Stimulated activated memory B cell treated with anti-CD40 and anti-IgM and Interleukin-4, amounts not matched to agents 10 μg/mL and 1 μg/mL and 100 μg/mL, for 72 hours (primary cell): ENCODE measurements at regions not wholly inside any gene's neighbourhood (a gene's known extent, or its start where the extent isn't known, plus 50 kb on each side); places are given as distances from the start of the nearest gene placed in this dataset.

Experiments
- ATAC-seq: fragments of 150-1000 bp; cut with Tn5 transposase; 2 replicates; pipeline ENCODE4 v1.10.0; 2021
- H3K27ac Mint-ChIP-seq: one replicate; pipeline ENCODE4 v1.8.0; 2022; ENCODE audit warnings: mild to moderate bottlenecking, mixed read lengths
- H3K27me3 Mint-ChIP-seq: one replicate; pipeline ENCODE4 v1.8.0; 2022; ENCODE audit warnings: mixed read lengths
- H3K36me3 Mint-ChIP-seq: one replicate; pipeline ENCODE4 v1.8.0; 2022; ENCODE audit warnings: mixed read lengths
- H3K4me1 Mint-ChIP-seq: one replicate; pipeline ENCODE4 v1.8.0; 2022; ENCODE audit warnings: mixed read lengths
- H3K4me3 Mint-ChIP-seq: one replicate; pipeline ENCODE4 v1.8.0; 2022; ENCODE audit warnings: mild to moderate bottlenecking, moderate library complexity, mixed read lengths
- H3K9me3 Mint-ChIP-seq: one replicate; pipeline ENCODE4 v1.8.0; 2022; ENCODE audit warnings: mixed read lengths

DNA sequence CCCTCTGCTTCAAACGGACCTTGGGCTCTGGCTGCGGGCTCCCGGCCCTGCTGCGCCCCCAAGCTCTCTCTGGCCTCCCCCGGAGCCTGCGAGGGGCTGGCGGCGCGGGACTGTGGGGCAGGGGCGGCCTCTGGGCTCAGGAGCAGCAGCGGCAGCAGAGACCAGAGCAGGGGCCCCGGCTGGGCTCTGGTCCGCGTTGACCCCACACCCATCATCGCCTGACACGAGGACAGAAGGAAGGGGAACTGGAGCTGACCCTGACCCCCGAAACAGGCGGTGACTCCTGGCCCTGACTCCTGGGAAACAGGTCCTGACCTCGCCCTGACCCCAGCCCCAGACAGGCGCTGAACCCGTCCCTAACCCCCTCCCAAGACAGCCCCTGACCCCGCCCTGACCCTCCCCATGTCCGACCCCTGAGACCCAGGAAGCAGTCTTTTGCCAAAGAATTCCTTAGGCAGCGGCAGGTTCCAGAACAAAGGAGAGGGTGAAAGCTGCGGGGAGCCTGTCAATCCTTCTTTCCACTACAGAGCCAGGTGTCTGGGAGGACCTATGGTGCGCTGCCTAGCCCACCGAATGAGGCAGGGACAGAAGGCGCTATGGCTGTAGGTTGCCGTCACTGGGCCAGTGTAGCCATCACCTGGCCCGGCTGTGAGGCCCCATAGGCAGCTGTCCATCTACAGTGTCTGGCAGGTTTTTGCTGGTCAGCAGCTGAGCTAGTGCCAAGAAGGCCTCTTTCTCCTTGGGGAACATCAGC, 74.7 kb upstream of the SPTLC1 start:
- peak; percentile 25 for ATAC-seq
- H3K27ac Mint-ChIP-seq = no peak overlapping the region
- H3K27me3 Mint-ChIP-seq = peaks cover 48% of the 10 kb centered on the region
- H3K9me3 Mint-ChIP-seq = no peaks in the 10 kb centered on the region
- H3K4me3 Mint-ChIP-seq = no peak overlapping the region
- H3K36me3 Mint-ChIP-seq = no peaks in the 10 kb centered on the region
- H3K4me1 Mint-ChIP-seq = peaks cover 11% of the 10 kb centered on the region

DNA sequence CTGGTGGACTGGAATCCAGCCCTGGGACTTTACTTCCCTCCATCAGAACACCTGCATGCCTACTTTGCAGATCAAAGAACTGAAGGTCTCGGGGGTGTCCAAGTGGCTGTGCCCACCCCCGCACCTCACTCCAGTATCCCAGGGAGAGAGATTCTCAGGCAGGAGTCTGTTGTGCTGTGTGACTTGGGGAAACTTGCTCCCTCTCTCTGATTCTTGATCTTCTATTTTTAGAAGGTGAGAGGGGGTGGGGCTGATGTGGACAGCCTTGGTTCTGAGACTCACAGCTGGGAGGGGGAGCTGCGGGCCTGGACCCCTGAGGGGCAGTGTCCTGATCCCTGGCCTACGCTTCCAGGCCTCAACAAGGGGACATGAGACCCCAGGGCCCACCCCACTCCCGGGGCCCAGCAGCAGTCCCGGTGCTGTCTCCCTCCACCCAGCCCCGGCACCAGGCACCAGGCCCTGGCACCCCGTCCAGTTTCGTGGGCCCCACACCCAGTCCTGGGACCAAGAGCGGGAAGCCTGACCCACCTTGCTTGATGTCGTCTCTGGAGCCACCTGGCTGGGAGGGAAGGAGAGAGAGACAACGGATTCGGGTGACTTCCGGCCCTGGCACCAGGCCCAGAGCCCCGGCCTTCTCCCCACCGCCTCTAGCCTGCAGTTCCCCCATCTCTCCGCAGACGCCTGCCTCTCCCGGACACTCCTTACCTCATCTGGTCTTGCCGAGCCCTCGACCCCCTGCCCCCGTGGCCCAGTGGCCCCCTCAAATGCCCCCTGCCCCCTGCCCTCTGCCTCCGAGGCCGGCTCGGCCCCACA, 74.0 kb upstream of the SPTLC1 start:
- Mint-ChIP-seq H3K9me3 (peaks cover 4% of the 10 kb centered on the region), H3K27ac (no peak overlapping the region), H3K4me3 (no peak overlapping the region), H3K36me3 (no peaks in the 10 kb centered on the region), H3K27me3 (peaks cover 54% of the 10 kb centered on the region), H3K4me1 (peaks cover 11% of the 10 kb centered on the region)
- ATAC-seq = peak; percentile 14

DNA sequence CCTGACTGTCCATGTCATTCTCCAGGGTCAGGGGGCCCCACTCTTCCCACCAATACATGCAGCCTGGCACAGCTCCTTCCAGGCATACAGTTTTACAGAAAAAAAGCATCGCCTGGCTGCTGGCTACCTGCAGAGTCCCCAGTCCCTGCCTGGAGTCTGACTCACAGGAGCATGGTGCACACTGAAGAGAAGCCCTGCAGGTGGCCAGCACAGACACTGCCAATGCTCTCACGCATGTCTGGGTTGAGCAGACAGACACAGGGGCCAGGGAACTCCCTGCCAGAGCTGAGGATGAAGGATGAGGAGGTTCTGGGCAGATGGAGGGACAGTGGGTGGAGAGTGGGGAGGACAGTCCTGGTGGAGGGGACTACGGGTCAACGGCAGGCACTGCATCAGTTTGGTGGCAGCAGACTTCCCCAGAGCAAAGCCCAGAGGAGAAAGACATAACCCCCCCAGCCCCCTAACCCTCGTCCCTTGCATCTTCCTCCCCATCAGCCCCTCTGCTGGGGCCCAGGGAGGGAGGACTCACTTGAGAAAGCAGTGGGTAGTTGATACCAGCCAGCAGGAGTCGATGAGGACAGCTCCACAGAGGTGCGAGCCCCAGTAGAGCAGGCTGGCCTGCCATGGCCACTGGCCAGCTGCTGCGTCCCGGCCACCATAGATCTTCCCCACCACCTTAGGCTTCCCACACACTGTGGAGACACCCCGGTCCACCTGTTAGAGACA, 72.9 kb upstream of the SPTLC1 start:
- Mint-ChIP-seq H3K9me3 (peaks cover 9% of the 10 kb centered on the region), H3K4me1 (peaks cover 11% of the 10 kb centered on the region), H3K27ac (peak overlapping the region; percentile 2), H3K4me3 (no peak overlapping the region), H3K36me3 (no peaks in the 10 kb centered on the region), H3K27me3 (peaks cover 53% of the 10 kb centered on the region)
- ATAC-seq = peak; percentile 50

DNA sequence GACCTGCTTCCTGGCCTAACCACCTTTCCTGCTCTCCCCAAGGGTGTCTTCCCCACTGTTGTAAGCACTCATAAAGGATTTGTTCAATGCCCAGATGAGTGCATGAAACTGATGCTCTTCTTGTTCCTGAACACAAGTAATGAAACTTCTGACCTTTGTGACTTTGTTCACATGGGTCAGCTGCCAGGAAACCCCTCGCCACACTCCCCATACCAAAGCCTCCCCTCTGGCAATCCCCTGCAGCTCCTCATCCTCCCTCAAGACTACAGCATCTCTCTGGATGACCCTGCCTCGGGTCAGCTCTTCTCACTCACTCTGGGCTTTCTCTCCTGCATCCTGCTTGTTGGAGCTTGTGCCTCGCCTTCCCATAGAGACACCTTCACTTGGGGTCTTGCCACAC, 72.2 kb upstream of the SPTLC1 start:
- Mint-ChIP-seq H3K4me3 (no peak overlapping the region), H3K36me3 (no peaks in the 10 kb centered on the region), H3K9me3 (peaks cover 9% of the 10 kb centered on the region), H3K4me1 (peaks cover 11% of the 10 kb centered on the region), H3K27ac (peak overlapping the region; percentile 2), H3K27me3 (peaks cover 45% of the 10 kb centered on the region)
- peak; percentile 59 for ATAC-seq

DNA sequence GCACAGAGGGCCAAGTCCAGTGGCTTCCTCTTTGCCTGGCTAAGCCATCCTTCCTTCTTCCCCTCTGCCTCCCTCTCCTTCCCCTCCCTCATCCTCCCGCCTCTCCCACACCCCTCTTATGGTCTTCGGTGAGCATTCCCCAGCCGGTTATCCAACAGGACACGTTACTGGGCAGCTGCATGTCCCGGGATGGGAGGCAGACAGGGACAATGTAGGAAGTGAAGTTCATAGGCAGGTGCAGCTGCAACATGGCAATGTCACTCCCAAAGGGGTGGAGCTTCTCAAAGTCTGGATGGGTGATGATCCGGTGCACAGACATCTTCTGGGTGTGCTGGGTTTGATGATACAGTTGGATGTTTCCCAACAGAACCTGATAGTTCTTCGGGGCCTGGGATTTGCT, 71.4 kb upstream of the SPTLC1 start:
- no peaks in the 10 kb centered on the region for H3K36me3 Mint-ChIP-seq
- H3K4me3 Mint-ChIP-seq = no peak overlapping the region
- peaks cover 40% of the 10 kb centered on the region for H3K27me3 Mint-ChIP-seq
- ATAC-seq = no peak
- H3K27ac Mint-ChIP-seq = no peak overlapping the region
- peaks cover 11% of the 10 kb centered on the region for H3K4me1 Mint-ChIP-seq
- peaks cover 12% of the 10 kb centered on the region for H3K9me3 Mint-ChIP-seq

DNA sequence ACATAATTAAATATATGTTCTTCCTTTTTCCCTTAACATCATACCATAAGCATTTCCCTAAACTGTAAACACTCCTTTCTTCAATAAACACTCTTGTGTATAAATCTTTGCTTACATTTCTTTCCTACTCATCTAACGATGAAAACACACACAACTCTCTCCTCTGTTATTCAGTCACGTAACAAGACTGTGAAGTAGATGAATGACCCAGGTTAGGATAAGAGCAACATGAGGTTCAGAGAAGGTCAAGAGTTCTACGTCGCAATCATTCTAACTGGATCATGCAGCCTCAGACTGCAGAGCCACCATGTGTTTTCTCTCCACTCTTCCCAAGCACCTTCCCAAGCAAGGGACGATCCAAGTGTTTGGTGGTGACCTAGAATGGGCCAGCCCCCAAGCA, 70.5 kb upstream of the SPTLC1 start:
- Mint-ChIP-seq H3K36me3 (no peaks in the 10 kb centered on the region), H3K4me1 (peaks cover 17% of the 10 kb centered on the region), H3K27me3 (peaks cover 39% of the 10 kb centered on the region), H3K27ac (no peak overlapping the region), H3K4me3 (no peak overlapping the region), H3K9me3 (peaks cover 12% of the 10 kb centered on the region)
- ATAC-seq = no peak

DNA sequence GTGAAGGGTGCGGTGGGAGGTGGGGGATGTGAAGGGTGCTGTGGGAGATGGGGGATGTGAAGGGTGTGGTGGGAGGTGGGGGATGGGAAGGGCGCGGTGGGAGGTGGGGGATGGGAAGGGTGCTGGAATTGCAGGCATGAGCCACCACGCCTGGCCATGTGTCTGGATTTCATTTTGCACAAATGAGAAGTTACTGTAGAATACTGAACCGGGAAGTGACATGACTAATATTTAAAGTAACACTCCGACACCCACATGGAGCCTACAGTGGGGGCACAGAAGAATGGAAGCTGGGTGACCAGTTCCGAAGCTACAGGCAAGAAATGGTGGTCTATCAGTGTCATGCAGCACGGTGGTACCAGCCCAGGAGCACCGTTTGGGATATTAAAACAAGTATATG, 69.9 kb upstream of the SPTLC1 start:
- H3K9me3 Mint-ChIP-seq = peaks cover 12% of the 10 kb centered on the region

DNA sequence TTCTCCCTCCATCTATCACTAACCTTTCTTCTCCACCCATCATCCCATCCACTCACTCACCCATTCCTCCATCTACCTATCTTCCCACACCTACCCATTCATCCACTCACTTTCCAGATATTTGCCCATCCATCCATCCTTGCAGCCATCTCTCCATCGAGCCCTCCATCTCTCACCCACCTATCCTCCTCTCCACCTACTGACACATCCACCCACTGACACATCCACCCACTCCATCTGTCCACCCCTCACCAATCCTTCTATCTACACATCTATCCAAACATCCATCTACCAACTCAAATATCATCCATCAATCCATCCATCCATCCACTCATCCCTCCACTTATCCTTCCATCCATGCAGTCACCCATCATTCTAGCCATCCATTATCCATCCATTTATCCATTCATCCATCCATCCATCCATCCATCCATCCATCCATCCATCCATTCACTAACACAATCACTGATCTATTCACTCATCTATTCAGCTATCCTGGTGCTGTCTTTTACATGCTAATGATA, 68.9 kb upstream of the SPTLC1 start:
- ATAC-seq = no peak

More for the DNA sequence above, 69.9 kb upstream of the SPTLC1 start:
- Mint-ChIP-seq H3K4me1 (peaks cover 21% of the 10 kb centered on the region), H3K36me3 (no peaks in the 10 kb centered on the region), H3K4me3 (no peak overlapping the region), H3K27me3 (peaks cover 40% of the 10 kb centered on the region), H3K27ac (no peak overlapping the region)
- no peak for ATAC-seq

DNA sequence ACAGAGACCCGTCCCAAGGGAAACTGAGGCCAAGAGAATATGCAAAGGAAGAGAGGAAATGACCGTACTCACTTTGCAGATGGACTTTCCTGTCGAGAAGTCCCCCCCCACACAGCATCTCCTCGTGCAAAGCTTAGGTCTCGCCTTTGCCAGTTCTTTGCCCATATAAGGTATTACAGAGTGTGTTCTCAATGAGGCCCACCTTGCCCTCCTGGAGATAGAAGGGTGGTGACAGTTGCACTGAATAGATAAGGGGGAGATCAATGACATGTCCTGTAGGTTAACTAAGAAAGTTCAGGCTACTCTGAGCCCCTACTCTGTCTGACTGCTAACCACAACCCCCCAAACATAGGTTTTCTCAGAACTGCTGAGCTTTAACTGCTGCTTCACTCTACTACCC, 68.2 kb upstream of the SPTLC1 start:
- Mint-ChIP-seq H3K27me3 (peaks cover 40% of the 10 kb centered on the region), H3K36me3 (no peaks in the 10 kb centered on the region), H3K4me1 (peaks cover 21% of the 10 kb centered on the region), H3K9me3 (peaks cover 12% of the 10 kb centered on the region), H3K4me3 (no peak overlapping the region), H3K27ac (no peak overlapping the region)
- ATAC-seq = no peak

More for the DNA sequence above, 68.9 kb upstream of the SPTLC1 start:
- no peaks in the 10 kb centered on the region for H3K36me3 Mint-ChIP-seq
- peaks cover 12% of the 10 kb centered on the region for H3K9me3 Mint-ChIP-seq
- H3K27ac Mint-ChIP-seq = no peak overlapping the region
- H3K4me1 Mint-ChIP-seq = peaks cover 21% of the 10 kb centered on the region
- no peak overlapping the region for H3K4me3 Mint-ChIP-seq
- H3K27me3 Mint-ChIP-seq = peaks cover 40% of the 10 kb centered on the region

DNA sequence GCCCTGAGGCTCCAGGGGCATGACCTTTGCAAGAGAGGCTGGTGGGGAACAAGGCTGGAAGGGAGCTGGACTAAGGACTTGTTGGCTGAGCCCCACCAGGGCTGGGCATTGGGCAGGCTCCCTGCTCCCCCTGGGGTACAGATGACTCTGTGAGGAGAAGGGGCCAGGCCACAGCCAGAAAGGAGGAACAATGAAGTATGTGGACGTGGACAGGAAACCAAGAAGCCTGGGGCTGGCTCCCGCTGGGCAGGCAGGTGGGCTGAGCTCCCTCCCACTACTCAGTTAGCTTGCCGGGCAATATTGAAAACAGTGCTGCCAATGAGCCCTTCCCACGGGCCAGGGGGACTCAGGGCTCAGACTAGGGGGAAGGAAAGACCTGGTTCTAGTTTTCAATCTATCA, 66.1 kb upstream of the SPTLC1 start:
- Mint-ChIP-seq H3K4me1 (peaks cover 10% of the 10 kb centered on the region), H3K4me3 (no peak overlapping the region), H3K9me3 (peaks cover 12% of the 10 kb centered on the region), H3K27me3 (peaks cover 26% of the 10 kb centered on the region), H3K36me3 (no peaks in the 10 kb centered on the region), H3K27ac (peak overlapping the region; percentile 53)
- ATAC-seq = no peak

DNA sequence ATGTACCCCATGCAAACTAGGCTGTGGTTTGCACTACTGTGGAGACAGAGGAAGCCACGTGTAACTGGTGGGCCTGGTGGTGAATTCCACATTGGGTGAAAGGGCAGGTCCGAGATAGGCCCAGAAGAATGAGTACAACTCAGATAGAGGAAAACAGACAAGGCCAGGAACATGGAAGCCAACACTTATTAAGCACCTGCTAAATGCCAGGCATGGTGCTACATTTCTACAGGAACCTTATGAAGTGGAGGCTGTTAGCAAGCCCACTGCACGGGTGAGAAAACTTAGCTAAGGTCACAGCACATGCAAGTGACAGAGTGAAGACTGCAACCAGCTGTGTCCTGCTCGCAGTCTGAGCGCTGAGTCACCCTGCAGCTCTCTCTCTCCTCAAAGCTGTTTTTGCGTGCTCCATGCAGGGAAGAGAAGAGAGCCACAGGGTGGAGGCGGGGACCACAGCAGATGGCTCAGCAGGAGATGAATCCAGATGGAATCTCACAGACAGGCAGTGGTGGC, 65.5 kb upstream of the SPTLC1 start:
- H3K4me3 Mint-ChIP-seq = no peak overlapping the region
- peaks cover 12% of the 10 kb centered on the region for H3K9me3 Mint-ChIP-seq
- peak; percentile 64 for ATAC-seq
- H3K36me3 Mint-ChIP-seq = no peaks in the 10 kb centered on the region
- H3K4me1 Mint-ChIP-seq = peaks cover 10% of the 10 kb centered on the region
- H3K27ac Mint-ChIP-seq = peak overlapping the region; percentile 53
- peaks cover 26% of the 10 kb centered on the region for H3K27me3 Mint-ChIP-seq

DNA sequence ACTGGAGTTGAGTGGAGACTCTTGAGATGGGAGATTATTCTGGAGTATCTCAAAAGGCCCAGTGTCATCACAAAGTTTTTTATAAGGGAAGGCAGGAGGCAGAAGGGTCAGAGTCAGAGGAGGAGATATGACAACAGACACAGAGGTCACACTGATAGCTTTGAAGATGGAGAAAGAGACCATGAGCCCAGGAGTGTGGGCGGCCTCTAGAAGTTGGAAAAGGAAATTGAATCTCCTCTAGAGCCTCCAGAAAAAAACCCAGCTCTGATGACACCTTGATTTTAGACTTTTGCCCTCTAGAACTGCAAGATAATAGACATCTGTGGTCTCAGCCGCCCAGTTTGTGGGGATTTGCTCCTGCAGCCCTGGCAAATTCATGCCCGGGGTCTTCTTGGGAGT, 64.8 kb upstream of the SPTLC1 start:
- Mint-ChIP-seq H3K36me3 (no peaks in the 10 kb centered on the region), H3K27me3 (peaks cover 25% of the 10 kb centered on the region), H3K9me3 (peaks cover 12% of the 10 kb centered on the region), H3K4me1 (peaks cover 10% of the 10 kb centered on the region), H3K4me3 (no peak overlapping the region), H3K27ac (no peak overlapping the region)
- no peak for ATAC-seq

DNA sequence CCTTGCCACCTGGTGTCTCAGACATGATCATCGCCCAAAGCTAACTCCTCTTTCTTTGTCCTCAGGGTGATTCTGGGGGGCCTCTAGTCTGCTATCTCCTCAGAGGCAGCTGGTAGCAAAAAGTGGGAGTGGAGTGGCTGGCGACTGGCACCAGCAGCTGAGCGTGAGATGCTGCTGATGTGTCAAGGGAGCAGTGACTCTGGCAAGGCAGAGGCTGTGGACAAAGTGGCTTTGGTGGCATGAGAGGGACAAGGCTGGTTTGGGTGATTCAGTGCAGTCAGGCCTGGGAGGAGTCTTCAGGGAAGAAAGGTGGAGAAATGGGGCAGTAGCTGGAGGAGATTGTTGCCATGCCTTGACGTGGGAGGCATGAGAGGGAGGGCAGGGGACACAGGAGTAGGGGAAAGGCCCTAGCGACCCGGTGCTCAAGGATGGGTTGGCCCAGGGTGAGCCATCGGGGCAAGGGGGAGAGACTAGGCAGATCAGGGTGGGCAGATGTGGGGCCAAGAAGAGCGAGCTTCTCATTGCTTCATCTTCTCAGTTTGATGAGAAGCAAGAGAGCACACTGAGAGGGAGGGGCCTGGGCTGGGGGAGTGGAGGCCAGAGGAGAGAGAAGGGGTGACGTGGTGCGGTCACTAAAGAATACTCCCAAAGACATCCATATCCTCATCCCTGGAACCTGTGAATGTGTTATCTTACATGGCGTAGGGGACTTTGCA, 64.2 kb upstream of the SPTLC1 start:
- H3K27me3 Mint-ChIP-seq = peaks cover 19% of the 10 kb centered on the region
- ATAC-seq = no peak
- peaks cover 10% of the 10 kb centered on the region for H3K4me1 Mint-ChIP-seq
- H3K36me3 Mint-ChIP-seq = no peaks in the 10 kb centered on the region
- no peak overlapping the region for H3K4me3 Mint-ChIP-seq
- peaks cover 9% of the 10 kb centered on the region for H3K9me3 Mint-ChIP-seq
- H3K27ac Mint-ChIP-seq = no peak overlapping the region

DNA sequence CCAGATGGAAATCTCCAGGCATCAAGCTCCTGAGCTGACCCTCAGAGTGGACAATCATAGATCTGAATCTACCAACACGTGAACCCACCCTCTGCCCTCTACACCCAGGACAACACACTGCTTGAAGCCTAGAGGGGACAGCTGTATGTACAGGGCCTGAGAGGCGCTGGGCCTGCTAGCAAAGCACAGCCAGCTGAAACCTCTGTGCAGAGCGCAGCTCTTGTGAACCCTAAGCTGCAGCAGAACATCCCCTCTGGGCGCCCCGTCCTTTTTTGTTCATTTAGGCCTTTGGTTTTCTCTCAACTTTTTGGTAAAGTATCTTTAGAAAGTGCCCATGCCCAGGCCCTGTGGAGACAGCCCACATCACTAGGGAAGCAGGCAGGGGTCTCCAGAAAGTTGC, 62.4 kb upstream of the SPTLC1 start:
- Mint-ChIP-seq H3K4me3 (no peak overlapping the region), H3K9me3 (peaks cover 10% of the 10 kb centered on the region), H3K27ac (no peak overlapping the region), H3K36me3 (no peaks in the 10 kb centered on the region), H3K4me1 (peaks cover 10% of the 10 kb centered on the region), H3K27me3 (peaks cover 8% of the 10 kb centered on the region)
- ATAC-seq = no peak
